ENCODE measurements at regions not wholly inside any gene's neighbourhood (a gene's known extent, or its start where the extent isn't known, plus 50 kb on each side); places are given as distances from the start of the nearest gene placed in this dataset.

DNA sequence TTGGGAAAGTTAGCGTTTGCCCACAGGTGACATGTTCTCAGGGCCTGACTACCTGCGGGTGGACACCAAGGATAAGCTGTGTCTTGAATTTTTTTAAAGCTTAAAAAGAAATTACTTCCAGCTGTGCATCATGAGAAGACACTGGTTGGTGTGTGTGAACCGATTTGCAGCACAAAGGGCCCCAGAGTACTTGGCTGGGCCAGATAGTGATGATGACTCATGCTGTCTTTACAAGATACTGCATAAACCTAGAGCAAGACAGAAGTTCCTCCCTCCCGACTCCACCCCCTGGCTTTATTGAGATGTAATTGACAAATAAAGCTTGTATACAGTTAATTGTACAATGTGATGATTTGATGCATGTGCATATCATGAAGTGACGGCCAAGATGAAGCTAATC, 212.8 kb downstream of the NXNL2 start:
- TF ChIP-seq CTCF (IDR thresholded peaks at IDR 0.05) (no peak), POLR2AphosphoS5 (IDR thresholded peaks at IDR 0.05; ENCODE audit: low read depth, low read length) (no peak), TCF7L2 (IDR thresholded peaks at IDR 0.05; ENCODE audit: low read depth, low read length) (no peak), SIN3A (IDR thresholded peaks at IDR 0.05; ENCODE audit: borderline replicate concordance, insufficient read depth, low read depth, low read length) (no peak)
- TF ChIP-seq, protein P1, sequence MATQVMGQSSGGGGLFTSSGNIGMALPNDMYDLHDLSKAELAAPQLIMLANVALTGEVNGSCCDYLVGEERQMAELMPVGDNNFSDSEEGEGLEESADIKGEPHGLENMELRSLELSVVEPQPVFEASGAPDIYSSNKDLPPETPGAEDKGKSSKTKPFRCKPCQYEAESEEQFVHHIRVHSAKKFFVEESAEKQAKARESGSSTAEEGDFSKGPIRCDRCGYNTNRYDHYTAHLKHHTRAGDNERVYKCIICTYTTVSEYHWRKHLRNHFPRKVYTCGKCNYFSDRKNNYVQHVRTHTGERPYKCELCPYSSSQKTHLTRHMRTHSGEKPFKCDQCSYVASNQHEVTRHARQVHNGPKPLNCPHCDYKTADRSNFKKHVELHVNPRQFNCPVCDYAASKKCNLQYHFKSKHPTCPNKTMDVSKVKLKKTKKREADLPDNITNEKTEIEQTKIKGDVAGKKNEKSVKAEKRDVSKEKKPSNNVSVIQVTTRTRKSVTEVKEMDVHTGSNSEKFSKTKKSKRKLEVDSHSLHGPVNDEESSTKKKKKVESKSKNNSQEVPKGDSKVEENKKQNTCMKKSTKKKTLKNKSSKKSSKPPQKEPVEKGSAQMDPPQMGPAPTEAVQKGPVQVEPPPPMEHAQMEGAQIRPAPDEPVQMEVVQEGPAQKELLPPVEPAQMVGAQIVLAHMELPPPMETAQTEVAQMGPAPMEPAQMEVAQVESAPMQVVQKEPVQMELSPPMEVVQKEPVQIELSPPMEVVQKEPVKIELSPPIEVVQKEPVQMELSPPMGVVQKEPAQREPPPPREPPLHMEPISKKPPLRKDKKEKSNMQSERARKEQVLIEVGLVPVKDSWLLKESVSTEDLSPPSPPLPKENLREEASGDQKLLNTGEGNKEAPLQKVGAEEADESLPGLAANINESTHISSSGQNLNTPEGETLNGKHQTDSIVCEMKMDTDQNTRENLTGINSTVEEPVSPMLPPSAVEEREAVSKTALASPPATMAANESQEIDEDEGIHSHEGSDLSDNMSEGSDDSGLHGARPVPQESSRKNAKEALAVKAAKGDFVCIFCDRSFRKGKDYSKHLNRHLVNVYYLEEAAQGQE (IDR thresholded peaks at IDR 0.05; ENCODE audit: insufficient read depth in 1 of 2, low read depth in 2 of 2, low read length in 1 of 2), result no peak
